ENCODE measurements at regions not wholly inside any gene's neighbourhood (a gene's known extent, or its start where the extent isn't known, plus 50 kb on each side); places are given as distances from the start of the nearest gene placed in this dataset.

- peaks cover 0 to 3% (median 0%) of the 10 kb centered on the region in 3 donors for H3K27me3 ChIP-seq
- WGBS, 5 donors: 90 to 97% (median 95%) methylated on average over 16 of the region's 16 CpGs
- no peak for TF ChIP-seq POLR2AphosphoS5 (IDR thresholded peaks at IDR 0.05)
- TF ChIP-seq CTCF (IDR thresholded peaks at IDR 0.05): no peak
- no peak for TF ChIP-seq EP300 (IDR thresholded peaks at IDR 0.05)
- TF ChIP-seq POLR2A (IDR thresholded peaks at IDR 0.05): no peak
- intact Hi-C loops (cut with DNase I; ENCODE audit: low total_unique reads): no loop called here
- H3K9me3 ChIP-seq: no peaks in the 10 kb centered on the region
- no peaks in the 10 kb centered on the region for H3K4me1 ChIP-seq
- H3K36me3 ChIP-seq: no peaks in the 10 kb centered on the region
- no peak overlapping the region for H3K27ac ChIP-seq
- no peak for DNase-seq
- no peak overlapping the region for H3K4me3 ChIP-seq
These were observed 393.3 kb downstream of the THBS2 start for GRCh38 chr6:168860341-168860740.

GRCh38 chr6:168858926-168859325 lies 394.7 kb downstream of the THBS2 start:
- H3K9me3 ChIP-seq: no peaks in the 10 kb centered on the region
- no peak overlapping the region for H3K4me3 ChIP-seq
- no peak for DNase-seq
- no peak overlapping the region for H3K27ac ChIP-seq
- H3K36me3 ChIP-seq: no peaks in the 10 kb centered on the region
- peaks cover 0 to 3% (median 0%) of the 10 kb centered on the region in 3 donors for H3K27me3 ChIP-seq
- intact Hi-C loops (cut with DNase I; ENCODE audit: low total_unique reads): no loop called here
- no peaks in the 10 kb centered on the region for H3K4me1 ChIP-seq
- WGBS, 5 donors: 20 to 36% (median 27%) methylated on average over 3 of the region's 3 CpGs
- TF ChIP-seq POLR2A (IDR thresholded peaks at IDR 0.05): no peak
- TF ChIP-seq POLR2AphosphoS5 (IDR thresholded peaks at IDR 0.05): no peak
- TF ChIP-seq CTCF (IDR thresholded peaks at IDR 0.05): no peak
- no peak for TF ChIP-seq EP300 (IDR thresholded peaks at IDR 0.05)

GRCh38 chr6:168856914-168857313 lies 396.7 kb downstream of the THBS2 start:
- Histone ChIP-seq H3K36me3 (no peaks in the 10 kb centered on the region), H3K9me3 (no peaks in the 10 kb centered on the region), H3K4me3 (no peak overlapping the region), H3K4me1 (peaks cover 0 to 6% (median under 1%) of the 10 kb centered on the region in 4 donors), H3K27ac (no peak overlapping the region), H3K27me3 (peaks cover 0 to 3% (median 0%) of the 10 kb centered on the region in 3 donors)
- TF ChIP-seq POLR2A (IDR thresholded peaks at IDR 0.05): no peak
- no peak for TF ChIP-seq POLR2AphosphoS5 (IDR thresholded peaks at IDR 0.05)
- TF ChIP-seq EP300 (IDR thresholded peaks at IDR 0.05): no peak
- no peak for TF ChIP-seq CTCF (IDR thresholded peaks at IDR 0.05)
- WGBS, 5 donors: 70 to 73% (median 72%) methylated on average over 7 of the region's 7 CpGs
- intact Hi-C loops (cut with DNase I; ENCODE audit: low total_unique reads): no loop called here
- no peak for DNase-seq

GRCh38 chr6:168852376-168852884 lies 401.2 kb downstream of the THBS2 start:
- H3K4me3 ChIP-seq: peak overlapping the region in 2 of 4 donors; percentile 18 to 29

More at GRCh38 chr6:168852376-168852884, 401.2 kb downstream of the THBS2 start:
- WGBS, 5 donors: 79 to 93% (median 90%) methylated on average over 11 to 12 of the region's 12 CpGs
- Histone ChIP-seq H3K27me3 (no peaks in the 10 kb centered on the region), H3K36me3 (no peaks in the 10 kb centered on the region), H3K4me1 (peaks cover 0 to 12% (median 7%) of the 10 kb centered on the region in 4 donors), H3K9me3 (no peaks in the 10 kb centered on the region), H3K27ac (no peak overlapping the region)
- no peak for DNase-seq
- intact Hi-C loops (cut with DNase I; ENCODE audit: low total_unique reads): no loop called here
- TF ChIP-seq EP300 (IDR thresholded peaks at IDR 0.05) (no peak), POLR2A (IDR thresholded peaks at IDR 0.05) (no peak), POLR2AphosphoS5 (IDR thresholded peaks at IDR 0.05) (no peak), CTCF (IDR thresholded peaks at IDR 0.05) (no peak)

Measured in stomach (tissue), 8 donors.